Fibroblast of villous mesenchyme (primary cell): ENCODE measurements at regions not wholly inside any gene's neighbourhood (a gene's known extent, or its start where the extent isn't known, plus 50 kb on each side); places are given as distances from the start of the nearest gene placed in this dataset.

ENCODE experiments used
- DNase-seq: peaks from one replicate; pipeline ENCODE4 v3.0.0-alpha.2; 2010; ENCODE audit warnings: low read depth
- H3K4me3 ChIP-seq: 2 replicates; pipeline ENCODE4 v1.5.1; 2011; ENCODE audit warnings: low read depth, mild to moderate bottlenecking, low read length
- TF ChIP-seq, protein P1 (sequence below): IDR thresholded peaks from 2 replicates; pipeline ENCODE4 v1.5.1; 2012; ENCODE audit warnings: low read depth, mild to moderate bottlenecking, low read length; ENCODE audit not compliant: insufficient read depth

DNA sequence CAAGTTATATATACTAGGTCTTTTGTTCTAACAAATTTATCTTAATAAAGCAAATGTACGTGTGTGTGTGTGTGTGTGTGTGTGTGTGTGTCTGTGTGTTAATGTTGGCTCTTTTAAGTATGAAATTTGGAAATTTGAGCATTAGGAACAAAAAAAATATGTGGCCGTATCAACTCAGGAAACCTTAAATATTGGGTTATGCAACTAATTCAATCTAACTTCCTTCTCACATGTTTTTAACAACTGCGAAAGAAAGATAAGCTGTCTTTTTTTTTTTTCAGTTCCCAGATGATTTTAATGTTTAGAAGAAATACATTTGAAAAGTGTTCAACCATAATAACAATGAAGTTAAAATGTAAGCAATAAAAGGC is 616.4 kb upstream of the ARID1B start:
- TF ChIP-seq, protein P1, sequence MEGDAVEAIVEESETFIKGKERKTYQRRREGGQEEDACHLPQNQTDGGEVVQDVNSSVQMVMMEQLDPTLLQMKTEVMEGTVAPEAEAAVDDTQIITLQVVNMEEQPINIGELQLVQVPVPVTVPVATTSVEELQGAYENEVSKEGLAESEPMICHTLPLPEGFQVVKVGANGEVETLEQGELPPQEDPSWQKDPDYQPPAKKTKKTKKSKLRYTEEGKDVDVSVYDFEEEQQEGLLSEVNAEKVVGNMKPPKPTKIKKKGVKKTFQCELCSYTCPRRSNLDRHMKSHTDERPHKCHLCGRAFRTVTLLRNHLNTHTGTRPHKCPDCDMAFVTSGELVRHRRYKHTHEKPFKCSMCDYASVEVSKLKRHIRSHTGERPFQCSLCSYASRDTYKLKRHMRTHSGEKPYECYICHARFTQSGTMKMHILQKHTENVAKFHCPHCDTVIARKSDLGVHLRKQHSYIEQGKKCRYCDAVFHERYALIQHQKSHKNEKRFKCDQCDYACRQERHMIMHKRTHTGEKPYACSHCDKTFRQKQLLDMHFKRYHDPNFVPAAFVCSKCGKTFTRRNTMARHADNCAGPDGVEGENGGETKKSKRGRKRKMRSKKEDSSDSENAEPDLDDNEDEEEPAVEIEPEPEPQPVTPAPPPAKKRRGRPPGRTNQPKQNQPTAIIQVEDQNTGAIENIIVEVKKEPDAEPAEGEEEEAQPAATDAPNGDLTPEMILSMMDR: no peak
- H3K4me3 ChIP-seq: no peak overlapping the region
- no peak for DNase-seq

DNA sequence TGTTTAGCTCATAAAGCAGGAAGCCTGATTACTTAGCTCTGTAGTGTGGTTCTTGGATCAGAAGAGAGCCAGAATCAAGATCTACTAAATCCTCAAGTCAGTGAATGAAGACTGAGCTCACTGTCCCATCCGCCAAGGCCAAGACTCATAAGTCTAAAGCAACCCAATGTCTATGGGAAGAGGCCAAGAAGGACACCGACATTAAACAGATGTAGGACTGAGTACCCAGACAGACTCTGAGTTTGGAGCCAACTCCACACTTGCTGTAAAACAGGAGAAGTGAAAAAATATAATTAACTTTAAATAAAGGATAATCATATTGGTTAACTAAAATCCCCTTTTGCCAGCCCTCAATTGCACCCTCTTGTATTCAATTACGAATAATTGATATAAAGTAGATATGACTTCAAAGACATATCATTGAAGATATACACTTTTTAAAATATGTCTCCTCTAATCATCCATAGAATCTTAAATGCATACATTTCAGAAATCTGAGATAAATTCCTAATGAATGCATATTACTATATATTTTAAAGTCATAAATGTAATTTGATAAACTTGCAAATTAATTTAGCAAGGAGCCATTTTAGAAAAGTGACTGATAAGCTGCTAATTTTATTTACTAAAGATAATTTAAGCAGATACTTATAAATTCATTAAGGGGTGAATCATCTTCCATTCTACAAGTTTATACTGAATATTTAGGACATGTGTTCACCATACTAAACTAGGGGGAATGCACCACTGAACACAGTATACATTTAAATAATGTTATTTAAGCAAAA is 617.0 kb upstream of the ARID1B start:
- no peak for DNase-seq
- TF ChIP-seq, protein P1: no peak
- no peak overlapping the region for H3K4me3 ChIP-seq

DNA sequence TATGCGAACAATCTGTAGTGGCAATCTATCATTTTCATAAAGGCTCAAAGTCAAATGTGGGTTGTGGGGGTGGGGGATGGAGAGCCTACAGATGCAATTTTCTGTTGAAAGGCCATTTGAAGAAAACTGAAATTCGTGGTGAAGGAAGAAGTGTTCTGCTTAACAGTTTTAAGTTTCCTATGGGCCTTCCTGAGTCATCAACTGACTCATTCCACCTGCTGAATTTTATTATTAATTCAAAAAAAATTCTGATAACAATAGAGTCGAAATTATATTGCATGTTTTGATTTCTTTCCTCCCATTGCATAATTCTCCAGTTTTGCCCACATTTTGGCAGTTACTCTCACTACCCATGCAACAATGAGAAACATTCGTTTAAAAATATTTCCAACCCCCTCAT is 622.3 kb upstream of the ARID1B start:
- no peak for DNase-seq
- H3K4me3 ChIP-seq: no peak overlapping the region
- TF ChIP-seq, protein P1: no peak

DNA sequence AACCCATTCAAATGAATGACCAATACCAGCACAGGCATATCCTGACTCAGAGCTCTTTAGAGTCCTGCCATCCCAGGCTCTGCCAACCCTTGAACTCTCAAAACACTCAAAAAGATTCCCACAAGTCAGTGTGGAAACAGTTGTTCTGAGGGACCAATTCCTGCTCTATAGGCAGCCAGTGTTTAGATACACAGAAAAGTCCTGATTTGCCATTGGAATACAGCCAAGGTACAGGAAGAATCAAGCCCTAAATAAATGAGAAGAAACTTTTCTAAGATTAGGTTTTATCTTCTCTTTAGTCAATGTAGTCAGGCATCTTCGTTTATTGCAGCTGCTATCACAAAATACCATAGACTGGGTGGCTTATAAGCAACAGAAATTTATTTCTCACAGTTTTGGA is 626.8 kb upstream of the ARID1B start:
- no peak overlapping the region for H3K4me3 ChIP-seq

DNA sequence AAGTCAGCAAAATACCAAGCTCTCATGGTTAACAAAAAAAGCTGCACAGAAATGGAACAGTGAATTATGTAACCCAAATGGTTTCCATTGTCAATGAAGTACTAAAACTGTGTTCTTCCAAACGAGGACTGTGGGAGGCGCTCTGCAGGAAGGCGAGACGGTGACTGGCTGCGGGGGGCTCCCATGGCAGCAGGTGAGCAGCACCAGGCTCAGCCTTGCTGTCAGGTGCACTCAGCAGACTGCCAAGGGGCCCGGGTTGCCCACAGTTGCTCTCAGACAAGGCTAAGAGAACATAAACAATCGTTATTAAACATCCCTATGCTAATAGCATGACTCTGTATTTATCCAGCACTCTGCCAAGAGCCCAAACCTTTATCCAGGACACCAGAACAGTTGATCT is 630.3 kb upstream of the ARID1B start:
- H3K4me3 ChIP-seq: no peak overlapping the region
- no peak for DNase-seq
- TF ChIP-seq, protein P1: no peak

More for the DNA sequence above, 626.8 kb upstream of the ARID1B start:
- TF ChIP-seq, protein P1: no peak
- DNase-seq: peak; percentile 1

DNA sequence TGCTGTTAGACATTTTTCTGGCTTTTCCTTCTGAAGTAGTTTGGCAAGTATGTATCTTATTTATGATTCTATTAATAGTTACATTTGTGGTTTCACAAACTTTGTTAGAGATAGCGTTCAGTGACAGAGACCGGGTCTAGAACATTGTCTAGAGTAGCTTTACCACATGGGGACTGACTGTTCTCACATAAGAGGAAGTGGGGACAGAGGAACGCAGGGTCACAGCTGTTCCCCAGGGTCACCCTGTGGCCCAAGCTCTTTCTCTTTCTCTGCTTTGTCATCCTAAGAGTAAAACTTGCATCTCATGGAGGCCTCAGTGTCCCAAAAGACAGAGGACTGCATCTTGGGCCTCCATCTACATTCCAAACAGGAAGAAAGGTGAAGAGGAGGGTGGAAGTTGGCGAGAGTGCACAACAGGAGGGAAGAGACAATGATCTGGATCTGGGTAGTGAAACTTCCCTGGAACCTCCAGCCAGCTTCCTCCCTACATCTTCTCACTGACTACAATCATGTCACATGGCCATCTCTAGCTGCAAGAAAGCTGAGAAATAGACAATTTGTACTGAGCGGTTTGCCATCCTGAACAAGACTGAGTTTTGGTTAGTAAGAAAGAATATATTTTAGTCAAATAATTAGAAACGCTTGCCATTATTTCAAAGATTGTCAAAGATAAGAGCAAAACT is 645.8 kb upstream of the ARID1B start:
- H3K4me3 ChIP-seq: no peak overlapping the region
- TF ChIP-seq, protein P1: no peak
- DNase-seq: no peak
